ENCODE measurements at regions not wholly inside any gene's neighbourhood (a gene's known extent, or its start where the extent isn't known, plus 50 kb on each side); places are given as distances from the start of the nearest gene placed in this dataset.

GRCh38 chrX:39771089-39771488 lies 326.7 kb downstream of the BCOR start:
- H3K4me3 Mint-ChIP-seq = no peak overlapping the region
- peak overlapping the region; percentile 42 to 98 (median 83); a peak in 2 of 7 replicates for H3K27ac Mint-ChIP-seq
- Histone ChIP-seq H3K27ac (ENCODE audit: insufficient read length, low read depth, low read length) (peak overlapping the region; percentile 86), H2AK5ac (ENCODE audit: insufficient read length, low read length) (peak overlapping the region; percentile 51), H3K14ac (ENCODE audit: insufficient read depth, low read length) (no peak overlapping the region), H3K56ac (ENCODE audit: insufficient read length, low read depth, low read length) (no peak overlapping the region), H3K4me1 (ENCODE audit: insufficient read depth, low read length) (peaks cover 23% of the 10 kb centered on the region), H3T11ph (ENCODE audit: low read length) (no peak overlapping the region), H3K23ac (ENCODE audit: insufficient read length, low read depth, low read length) (no peak overlapping the region), H3K79me2 (ENCODE audit: insufficient read depth, low read length) (no peaks in the 10 kb centered on the region), H2AFZ (ENCODE audit: low read length) (no peak overlapping the region), H3K9me3 (ENCODE audit: control insufficient read depth, low read depth, low read length) (no peaks in the 10 kb centered on the region), H3K27me3 (ENCODE audit: insufficient read depth, low read length) (no peaks in the 10 kb centered on the region), H3K9ac (ENCODE audit: extremely low read depth, insufficient read length, low read length) (no peak overlapping the region), H4K8ac (replicated peaks; ENCODE audit: insufficient read length, low read depth, low read length) (no peak overlapping the region), H4K5ac (ENCODE audit: insufficient read length, low read depth, low read length) (no peak overlapping the region), H4K20me1 (ENCODE audit: control insufficient read depth, insufficient read depth, insufficient read length) (no peaks in the 10 kb centered on the region), H2BK20ac (ENCODE audit: low read depth, low read length, poor library complexity, severe bottlenecking) (no peak overlapping the region), H2BK120ac (ENCODE audit: low read depth, low read length, poor library complexity, severe bottlenecking) (no peak overlapping the region), H3K18ac (ENCODE audit: insufficient read length, low read depth, low read length) (no peak overlapping the region), H2BK5ac (ENCODE audit: insufficient read length, low read length) (no peak overlapping the region), H3K79me1 (ENCODE audit: insufficient read depth, low read depth, low read length, poor library complexity, severe bottlenecking) (no peaks in the 10 kb centered on the region), H3K4ac (ENCODE audit: low read depth, low read length) (no peak overlapping the region), H3K4me2 (ENCODE audit: insufficient read depth, insufficient read length, low read length) (no peak overlapping the region), H2BK15ac (ENCODE audit: low read depth, low read length) (no peak overlapping the region), H4K91ac (ENCODE audit: insufficient read length, low read depth, low read length) (no peak overlapping the region), H3K23me2 (ENCODE audit: insufficient read length, low read depth, low read length, poor library complexity, severe bottlenecking) (no peaks in the 10 kb centered on the region), H2BK12ac (ENCODE audit: insufficient read length, low read depth, low read length) (peak overlapping the region; percentile 37)
- TF ChIP-seq CTCF (conservative IDR thresholded peaks at IDR 0.05) = no peak
- H3K9me3 Mint-ChIP-seq = peaks cover 61 to 67% of the 10 kb centered on the region in 2 experiments
- H3K4me1 Mint-ChIP-seq = peaks cover 38 to 44% of the 10 kb centered on the region in 2 experiments
- peaks cover 0 to 6% (median 1%) of the 10 kb centered on the region in 3 experiments; a peak in 5 of 7 replicates for H3K36me3 Mint-ChIP-seq (ENCODE audit: insufficient read depth in 1 of 3, low read depth in 3 of 3)
- H3K27me3 Mint-ChIP-seq (ENCODE audit: low read depth) = no peaks in the 10 kb centered on the region
- WGBS (ENCODE audit: extremely low coverage, insufficient read length, low lambda C conversion rate) = no CpG with 5 or more reads among the region's 5 CpGs
- DNase-seq = no peak

Measured in H9 (cell line).